HEK293T (cell line): ENCODE measurements at regions not wholly inside any gene's neighbourhood (a gene's known extent, or its start where the extent isn't known, plus 50 kb on each side); places are given as distances from the start of the nearest gene placed in this dataset.

Experiments
- ARNT ChIP-seq: fragments of 450-650 bp; IDR thresholded peaks from 2 replicates; pipeline ENCODE4 v1.6.1; 2017; ENCODE audit warnings: mild to moderate bottlenecking
- ELF4 ChIP-seq: fragments of 450-650 bp; IDR thresholded peaks from 2 replicates; pipeline ENCODE4 v1.6.1; 2017; ENCODE audit warnings: antibody characterized with exemption
- FOXK2 ChIP-seq: fragments of 450-650 bp; IDR thresholded peaks from 2 replicates; pipeline ENCODE4 v1.6.1; 2016; ENCODE audit warnings: mild to moderate bottlenecking
- FOXM1 ChIP-seq: fragments of 450-650 bp; IDR thresholded peaks from 2 replicates; pipeline ENCODE4 v1.6.1; 2017; ENCODE audit warnings: mild to moderate bottlenecking, borderline replicate concordance
- HDGF ChIP-seq: fragments of 450-650 bp; IDR thresholded peaks from 2 replicates; pipeline ENCODE4 v1.6.1; 2017; ENCODE audit warnings: antibody characterized with exemption, borderline replicate concordance
- L3MBTL2 ChIP-seq: fragments of 450-650 bp; conservative IDR thresholded peaks from 2 replicates; pipeline ENCODE4 v1.6.1; 2016; ENCODE audit warnings: mild to moderate bottlenecking
- LEF1 ChIP-seq: fragments of 450-650 bp; IDR thresholded peaks from 2 replicates; pipeline ENCODE4 v1.6.1; 2017; ENCODE audit warnings: mild to moderate bottlenecking, borderline replicate concordance
- SUZ12 ChIP-seq: fragments of 450-650 bp; IDR thresholded peaks from 2 replicates; pipeline ENCODE4 v1.6.1; 2016; ENCODE audit warnings: mild to moderate bottlenecking
- TARDBP ChIP-seq: fragments of 450-650 bp; IDR thresholded peaks from 2 replicates; pipeline ENCODE4 v1.6.1; 2016
- ZNF384 ChIP-seq: fragments of 450-650 bp; IDR thresholded peaks from 2 replicates; pipeline ENCODE4 v1.6.1; 2016
- TF ChIP-seq, protein P1 (sequence below): fragments of 450-650 bp; IDR thresholded peaks from 2 replicates; pipeline ENCODE4 v1.6.1; 2016

DNA sequence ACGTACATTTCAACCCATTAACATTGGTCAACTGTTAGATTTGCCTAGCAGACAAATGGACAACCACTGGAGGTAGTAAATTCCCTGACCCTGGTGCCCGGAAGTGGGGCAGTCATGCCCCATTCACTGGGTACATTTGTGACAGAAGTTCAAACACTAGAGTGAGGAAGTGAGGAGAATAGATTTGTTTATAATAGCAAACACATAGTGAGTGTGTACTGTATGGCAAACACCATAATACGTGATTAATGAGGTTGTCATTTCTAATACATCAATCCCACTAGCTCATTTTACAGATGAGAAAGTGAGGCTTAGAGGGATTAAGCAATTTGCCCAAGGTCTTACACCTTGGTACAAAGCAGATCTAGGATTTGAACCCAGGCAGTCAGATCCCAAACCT lies 181.9 kb upstream of the MKLN1 start:
- TF ChIP-seq FOXM1, result no peak
- no peak for TF ChIP-seq HDGF
- no peak for TF ChIP-seq ELF4
- no peak for TF ChIP-seq FOXK2
- TF ChIP-seq, protein P1, sequence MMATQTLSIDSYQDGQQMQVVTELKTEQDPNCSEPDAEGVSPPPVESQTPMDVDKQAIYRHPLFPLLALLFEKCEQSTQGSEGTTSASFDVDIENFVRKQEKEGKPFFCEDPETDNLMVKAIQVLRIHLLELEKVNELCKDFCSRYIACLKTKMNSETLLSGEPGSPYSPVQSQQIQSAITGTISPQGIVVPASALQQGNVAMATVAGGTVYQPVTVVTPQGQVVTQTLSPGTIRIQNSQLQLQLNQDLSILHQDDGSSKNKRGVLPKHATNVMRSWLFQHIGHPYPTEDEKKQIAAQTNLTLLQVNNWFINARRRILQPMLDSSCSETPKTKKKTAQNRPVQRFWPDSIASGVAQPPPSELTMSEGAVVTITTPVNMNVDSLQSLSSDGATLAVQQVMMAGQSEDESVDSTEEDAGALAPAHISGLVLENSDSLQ, result no peak
- TF ChIP-seq LEF1, result no peak
- TF ChIP-seq SUZ12, result no peak
- TF ChIP-seq TARDBP, result no peak
- no peak for TF ChIP-seq L3MBTL2
- TF ChIP-seq ZNF384, result no peak
- TF ChIP-seq ARNT, result no peak
